GM12891 (cell line): ENCODE measurements at regions not wholly inside any gene's neighbourhood (a gene's known extent, or its start where the extent isn't known, plus 50 kb on each side); places are given as distances from the start of the nearest gene placed in this dataset.
"Not testable (repeated sequence)": the region's sequence is repeated elsewhere in the genome, so short reads cannot be mapped to it uniquely, and the experiment has no call there.

Experiments
- POLR2A ChIP-seq: IDR thresholded peaks from 2 replicates; pipeline ENCODE4 v1.6.1; 2011; ENCODE audit warnings: low read depth, low read length, control low read depth
- TAF1 ChIP-seq: IDR thresholded peaks from 2 replicates; pipeline ENCODE4 v1.6.1; 2011; ENCODE audit warnings: low read depth, low read length, control low read depth

- TF ChIP-seq POLR2A, TAF1: not testable (repeated sequence)
These were observed 267.2 kb upstream of the CCNG1 start for GRCh38 chr5:163170161-163170560.
